Cardiac fibroblast (primary cell): ENCODE measurements at regions not wholly inside any gene's neighbourhood (a gene's known extent, or its start where the extent isn't known, plus 50 kb on each side); places are given as distances from the start of the nearest gene placed in this dataset.

ENCODE experiments used
- DNase-seq, 2 donors: peaks; one replicate each; pipeline versions ENCODE4 v3.0.0 to v3.0.0-alpha.2; 2010; ENCODE audit warnings: low read depth in 2 of 2
- H3K4me3 ChIP-seq, 2 donors: replicated peaks in 1 of 2; 1 replicate in 1 of 2; 2 replicates in 1 of 2; pipeline ENCODE4 v1.5.1; 2011; ENCODE audit warnings: low read depth in 2 of 2, low read length in 2 of 2, mild to moderate bottlenecking in 2 of 2, moderate library complexity in 1 of 2
- TF ChIP-seq, protein P1 (sequence below): IDR thresholded peaks from one replicate; pipeline ENCODE4 v1.5.1; 2011; ENCODE audit warnings: low read depth, mild to moderate bottlenecking, low read length, inconsistent platforms

DNA sequence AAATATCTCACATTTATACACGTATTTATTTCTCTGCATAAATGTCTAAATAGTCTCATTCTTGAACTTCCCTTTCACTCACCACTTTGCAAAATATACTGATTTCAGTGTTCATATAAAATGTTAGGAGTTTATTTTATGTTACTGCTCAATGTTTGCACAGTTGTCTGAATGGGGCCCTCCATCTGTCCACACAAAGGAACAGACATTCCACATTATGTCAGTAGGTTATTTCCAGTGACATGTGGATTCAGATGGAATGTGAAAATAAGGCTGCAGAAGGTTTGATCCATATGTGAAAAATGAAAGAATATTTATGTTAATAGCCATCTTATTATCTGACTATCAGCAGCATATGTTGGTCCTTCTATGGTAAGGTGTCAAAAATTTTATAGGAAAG is 994.4 kb upstream of the SEL1L start:
- no peak overlapping the region for H3K4me3 ChIP-seq
- no peak for DNase-seq
- TF ChIP-seq, protein P1, sequence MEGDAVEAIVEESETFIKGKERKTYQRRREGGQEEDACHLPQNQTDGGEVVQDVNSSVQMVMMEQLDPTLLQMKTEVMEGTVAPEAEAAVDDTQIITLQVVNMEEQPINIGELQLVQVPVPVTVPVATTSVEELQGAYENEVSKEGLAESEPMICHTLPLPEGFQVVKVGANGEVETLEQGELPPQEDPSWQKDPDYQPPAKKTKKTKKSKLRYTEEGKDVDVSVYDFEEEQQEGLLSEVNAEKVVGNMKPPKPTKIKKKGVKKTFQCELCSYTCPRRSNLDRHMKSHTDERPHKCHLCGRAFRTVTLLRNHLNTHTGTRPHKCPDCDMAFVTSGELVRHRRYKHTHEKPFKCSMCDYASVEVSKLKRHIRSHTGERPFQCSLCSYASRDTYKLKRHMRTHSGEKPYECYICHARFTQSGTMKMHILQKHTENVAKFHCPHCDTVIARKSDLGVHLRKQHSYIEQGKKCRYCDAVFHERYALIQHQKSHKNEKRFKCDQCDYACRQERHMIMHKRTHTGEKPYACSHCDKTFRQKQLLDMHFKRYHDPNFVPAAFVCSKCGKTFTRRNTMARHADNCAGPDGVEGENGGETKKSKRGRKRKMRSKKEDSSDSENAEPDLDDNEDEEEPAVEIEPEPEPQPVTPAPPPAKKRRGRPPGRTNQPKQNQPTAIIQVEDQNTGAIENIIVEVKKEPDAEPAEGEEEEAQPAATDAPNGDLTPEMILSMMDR: no peak

DNA sequence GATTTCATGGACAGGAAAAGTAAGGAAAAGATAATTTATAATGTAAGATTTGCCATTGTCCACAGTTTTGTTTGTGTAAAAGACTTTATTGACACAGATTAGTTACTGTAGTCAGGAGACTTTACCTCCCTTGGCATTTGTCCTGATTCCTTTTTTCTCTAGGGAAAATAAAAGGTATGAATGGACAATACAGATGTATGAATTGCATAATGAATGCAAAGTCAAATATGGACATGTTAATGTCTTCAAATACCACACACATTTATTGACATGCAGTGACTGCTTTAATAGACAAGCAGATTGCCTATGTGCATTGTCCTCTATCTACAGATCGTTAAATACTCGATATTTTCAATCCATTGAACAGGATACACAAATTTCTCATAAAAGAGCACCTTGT is 999.7 kb upstream of the SEL1L start:
- H3K4me3 ChIP-seq: no peak overlapping the region
- TF ChIP-seq, protein P1: no peak
- DNase-seq: no peak

DNA sequence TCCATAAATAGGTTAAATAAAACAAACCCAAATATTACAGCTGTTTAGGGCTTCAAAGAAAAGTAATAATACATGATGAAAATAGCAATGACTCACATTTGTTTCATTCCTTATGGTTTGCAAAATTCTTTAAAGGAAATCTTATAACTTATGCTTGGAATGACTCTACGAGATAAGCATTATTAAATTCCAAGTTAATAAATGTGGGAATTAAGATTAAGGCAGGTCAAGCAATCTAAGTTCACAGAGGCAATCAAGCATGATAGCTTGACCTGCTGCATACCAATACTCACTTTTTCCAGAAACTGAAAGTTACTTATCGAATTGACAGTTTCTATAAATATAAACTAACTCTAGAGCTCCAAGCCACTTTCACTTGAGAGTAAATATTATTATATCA is 1002.9 kb upstream of the SEL1L start:
- TF ChIP-seq, protein P1: no peak
- H3K4me3 ChIP-seq: no peak overlapping the region
- DNase-seq: no peak

DNA sequence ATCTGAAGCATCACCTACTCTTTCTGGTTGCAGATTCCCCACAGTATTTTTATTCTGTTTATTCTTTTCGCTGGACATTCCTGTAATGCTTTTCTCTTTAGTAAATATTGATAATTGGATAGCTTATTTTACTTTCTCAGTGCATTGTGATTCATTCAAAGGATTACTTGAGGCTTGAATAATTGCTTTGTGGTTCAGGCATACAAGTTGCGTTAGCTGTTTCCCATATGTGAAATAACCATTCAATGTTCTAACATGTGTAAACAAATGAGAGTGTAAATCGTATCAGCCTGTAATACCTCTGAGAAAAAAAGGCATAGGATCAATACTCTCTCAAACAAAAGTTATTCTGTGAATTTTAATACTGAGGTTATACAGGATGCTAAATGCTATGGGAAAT is 1004.2 kb upstream of the SEL1L start:
- TF ChIP-seq, protein P1: no peak
- H3K4me3 ChIP-seq: no peak overlapping the region
- no peak for DNase-seq

DNA sequence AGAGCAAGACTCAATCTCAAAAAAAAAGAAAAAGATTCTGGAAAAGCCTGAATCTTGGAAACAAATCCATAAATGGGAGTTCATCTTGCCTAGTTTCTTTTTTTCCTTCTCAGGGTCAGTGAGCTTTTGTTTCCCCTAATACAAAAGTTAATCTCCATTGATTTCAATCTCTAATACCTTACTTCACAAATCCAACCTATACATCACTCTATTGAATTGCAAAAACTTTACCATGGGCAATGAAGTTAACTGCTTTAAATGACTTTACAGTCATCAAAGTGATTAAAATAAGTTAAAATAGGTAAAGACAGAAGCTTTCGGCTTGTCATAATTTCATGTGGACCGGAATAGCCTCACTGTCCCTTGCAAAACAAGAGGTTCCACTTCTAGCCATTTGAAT is 1012.7 kb upstream of the SEL1L start:
- TF ChIP-seq, protein P1: no peak
- H3K4me3 ChIP-seq: no peak overlapping the region

DNA sequence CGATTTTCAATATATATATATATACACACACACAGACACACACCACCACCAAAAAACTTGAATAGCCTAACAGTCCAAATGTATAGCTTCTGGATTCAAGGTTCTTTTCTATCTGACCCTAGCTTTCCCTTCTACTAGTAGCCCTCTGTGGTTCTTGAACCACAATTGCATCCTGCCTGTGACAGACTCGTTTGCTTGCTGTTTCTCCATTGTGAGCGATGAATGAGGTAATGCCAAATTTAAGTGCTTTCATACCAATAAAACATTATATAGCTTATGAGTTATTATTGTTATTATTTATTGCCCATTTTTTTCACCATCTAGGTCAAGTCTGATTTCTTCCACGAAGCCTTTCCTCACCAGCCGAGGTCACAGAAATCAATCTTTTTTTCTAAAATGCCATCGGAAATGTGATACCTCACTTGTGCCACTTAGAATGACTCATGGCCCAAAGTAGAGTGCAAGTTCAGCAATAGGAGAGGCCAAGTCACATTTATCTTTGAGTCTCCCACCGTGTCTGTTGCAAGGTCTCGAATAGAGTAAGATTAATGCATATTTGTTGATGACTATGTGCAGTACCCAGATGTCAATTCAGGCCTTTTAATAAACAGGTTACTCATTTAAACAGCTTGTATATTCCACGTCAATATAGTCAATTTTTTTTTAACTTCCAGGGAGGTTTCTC is 1015.8 kb upstream of the SEL1L start:
- TF ChIP-seq, protein P1: no peak
- no peak overlapping the region for H3K4me3 ChIP-seq
- DNase-seq: no peak

More for the DNA sequence above, 1012.7 kb upstream of the SEL1L start:
- no peak for DNase-seq

DNA sequence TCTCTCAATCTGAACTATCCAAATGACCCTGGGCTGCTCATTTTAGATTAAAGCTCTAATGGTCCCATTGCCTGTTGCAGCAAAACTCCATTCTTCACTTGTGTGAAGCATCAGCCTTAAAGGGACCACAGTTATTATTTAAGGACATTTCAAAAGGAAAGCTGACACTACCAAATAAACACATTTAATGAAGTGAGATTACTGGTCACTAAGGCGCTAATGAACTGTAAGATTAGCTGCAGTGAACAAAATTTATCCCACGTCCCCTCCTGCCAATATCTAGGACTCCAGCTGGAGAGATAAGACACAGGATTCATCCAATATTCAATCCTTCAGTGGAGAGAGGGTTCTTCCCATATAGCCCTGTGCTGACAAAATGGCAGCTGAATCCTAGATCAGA is 1029.2 kb upstream of the SEL1L start:
- no peak for DNase-seq
- TF ChIP-seq, protein P1: no peak
- no peak overlapping the region for H3K4me3 ChIP-seq
